Left renal cortex interstitium (tissue), 4 donors: ENCODE measurements at regions not wholly inside any gene's neighbourhood (a gene's known extent, or its start where the extent isn't known, plus 50 kb on each side); places are given as distances from the start of the nearest gene placed in this dataset.

Experiments
- DNase-seq, 4 donors: peaks; one replicate each; pipeline ENCODE4 v3.0.0-alpha.2; 2013; ENCODE audit warnings: low read depth in 4 of 4, low spot score in 2 of 4, missing footprints in 1 of 4

- no peak for DNase-seq
Measured at GRCh38 chr11:70519117-70519516, 120.8 kb downstream of the CTTN start.

GRCh38 chr11:70521475-70522308 is 123.4 kb downstream of the CTTN start:
- DNase-seq = no peak

DNA sequence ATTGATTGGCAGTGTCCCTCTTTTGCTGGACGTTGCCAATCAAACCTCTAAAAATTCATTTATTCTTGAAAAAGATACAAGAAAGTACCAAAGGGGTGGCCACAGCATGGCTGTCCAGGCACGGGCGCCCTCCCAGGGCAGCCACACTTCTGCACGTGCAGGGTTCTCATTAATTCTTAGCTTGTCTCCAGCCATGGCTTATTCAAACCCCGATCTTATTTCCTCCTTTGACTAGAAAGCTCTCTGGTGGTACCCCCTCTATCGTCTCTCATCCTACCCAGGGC is 123.9 kb downstream of the CTTN start:
- DNase-seq = no peak

DNA sequence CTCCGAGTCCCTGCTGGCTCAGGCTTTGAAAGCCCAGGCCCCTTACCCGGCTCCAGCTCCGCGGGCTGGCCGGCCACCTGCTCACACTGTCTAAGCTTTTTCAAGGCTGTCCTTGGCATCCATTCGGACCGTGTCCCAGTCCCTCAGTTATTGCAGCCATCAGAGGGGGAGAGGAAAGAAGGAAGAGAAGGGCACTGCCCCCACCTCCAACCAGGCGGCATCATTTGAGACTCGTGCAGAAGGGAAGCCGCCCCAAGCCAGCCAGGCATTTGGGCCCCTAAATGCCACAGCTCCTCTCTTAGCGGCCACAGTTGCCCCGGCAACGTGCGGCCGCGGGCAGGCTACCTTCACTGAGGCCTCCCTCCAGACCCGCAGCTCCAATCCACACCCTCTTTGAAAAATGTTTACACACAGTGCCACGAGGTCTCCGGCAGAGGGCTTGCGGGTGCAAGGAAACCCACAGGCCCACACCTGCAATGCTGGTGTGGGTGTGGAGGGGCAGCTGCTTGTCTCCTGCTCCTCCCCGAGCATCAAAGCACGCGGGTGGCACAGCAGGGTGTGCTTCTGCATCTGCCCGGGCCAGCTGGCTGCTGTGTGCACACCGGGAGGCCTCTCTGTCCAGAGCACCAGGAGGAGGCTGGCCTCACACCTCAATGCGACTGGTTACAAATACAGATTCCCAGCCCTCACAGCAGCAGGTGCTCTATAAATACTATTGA is 124.4 kb downstream of the CTTN start:
- DNase-seq = no peak

DNA sequence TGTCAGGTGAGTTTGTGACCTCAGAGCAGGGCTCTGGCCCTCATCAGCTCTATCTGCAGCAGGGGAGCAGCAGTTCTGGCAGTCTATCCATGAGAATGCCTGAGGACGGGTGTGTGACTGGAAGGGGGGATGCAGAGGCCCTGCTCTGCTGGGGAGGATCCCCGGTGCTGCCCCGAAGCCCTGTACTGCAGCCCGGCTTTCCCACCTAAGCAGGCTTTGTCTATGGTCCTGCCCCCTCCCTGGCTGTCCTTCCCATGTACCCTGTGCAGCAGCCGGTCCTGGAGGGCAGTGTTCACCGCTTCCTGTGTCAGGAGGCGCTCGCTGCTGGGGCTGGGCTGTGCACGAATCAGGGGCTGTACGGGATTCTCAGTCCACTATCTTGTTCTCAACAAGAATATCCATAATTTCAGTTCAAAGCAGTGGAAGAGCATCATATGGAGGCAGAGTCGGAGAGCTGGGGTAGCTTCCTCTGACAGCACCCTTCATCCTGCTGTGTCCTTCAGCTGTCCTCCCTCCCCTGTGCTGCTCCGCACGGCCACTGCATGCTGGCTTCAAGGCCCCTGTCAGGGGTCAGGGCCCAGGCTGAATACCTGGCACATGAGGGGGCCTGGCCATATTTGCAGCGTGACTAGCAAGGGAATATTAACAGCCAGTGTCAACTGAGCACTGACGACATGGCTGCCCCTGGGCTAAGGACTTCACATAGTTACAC is 125.2 kb downstream of the CTTN start:
- DNase-seq = no peak

GRCh38 chr11:70524096-70524922 is 126.0 kb downstream of the CTTN start:
- no peak for DNase-seq

DNA sequence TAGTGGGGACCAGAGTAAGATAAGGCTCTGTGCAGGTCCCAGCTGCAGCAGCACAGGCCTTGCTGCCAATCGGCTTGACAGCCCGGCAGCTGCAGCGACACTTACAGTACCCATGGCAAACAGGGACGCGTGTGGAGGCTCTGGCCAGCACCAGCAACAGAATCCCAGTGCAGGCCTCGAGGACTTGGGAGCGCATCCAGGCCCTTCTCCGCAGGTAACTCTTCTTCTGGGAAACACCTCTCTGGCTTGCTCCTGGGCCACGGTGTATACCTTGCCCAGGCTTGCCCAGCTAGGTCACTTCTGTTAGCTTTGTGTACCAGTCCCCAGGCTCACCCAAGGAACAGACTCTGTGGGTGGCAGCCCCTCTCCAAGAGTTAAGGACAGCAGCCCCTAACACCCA is 126.7 kb downstream of the CTTN start:
- no peak for DNase-seq

GRCh38 chr11:70525466-70525865 is 127.1 kb downstream of the CTTN start:
- DNase-seq = no peak

DNA sequence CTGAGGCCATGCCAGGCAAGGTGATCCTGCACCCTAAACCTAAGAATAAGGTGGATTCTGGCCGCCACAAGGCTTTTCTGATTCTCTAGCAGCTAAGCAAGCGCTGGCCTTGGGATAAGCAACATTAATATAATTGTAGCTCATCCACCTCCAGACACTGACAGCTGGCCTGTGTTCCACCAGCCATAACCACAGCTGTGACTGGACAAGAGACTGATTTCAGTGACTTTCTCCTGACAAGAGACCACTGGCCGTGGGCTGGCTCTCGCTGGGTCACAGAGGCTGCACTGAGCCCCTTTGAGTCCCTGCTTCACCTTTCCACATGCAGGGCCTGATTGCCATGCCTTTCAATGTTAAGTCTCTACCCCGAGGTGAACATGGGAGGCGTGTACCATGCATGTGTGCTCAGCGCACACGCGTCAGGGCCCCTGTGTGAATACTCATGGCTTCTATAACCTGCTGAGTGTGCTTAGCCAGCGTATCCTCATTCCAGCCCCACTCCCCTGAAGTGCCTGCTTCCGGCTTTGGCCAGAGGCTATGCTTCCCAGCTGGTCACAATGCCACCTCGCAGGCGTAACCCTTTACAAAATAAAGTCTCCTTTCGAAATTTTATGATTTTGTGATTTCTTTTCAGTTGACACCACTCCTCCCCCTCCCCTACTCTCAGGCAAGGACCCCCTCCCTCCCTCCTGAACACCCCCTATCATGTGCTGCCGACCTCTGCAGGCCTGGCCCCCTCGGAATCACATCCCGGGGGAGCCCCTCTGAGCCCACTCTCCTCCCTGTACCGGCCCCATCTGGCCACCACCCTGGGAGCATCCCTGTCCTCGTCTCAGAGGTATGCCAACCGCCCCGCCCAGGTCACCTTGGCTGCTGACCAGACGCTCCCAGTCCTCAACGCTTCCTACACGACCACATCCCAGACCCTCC is 128.1 kb downstream of the CTTN start:
- no peak for DNase-seq

- DNase-seq = no peak
Measured at GRCh38 chr11:70527046-70527395, 128.7 kb downstream of the CTTN start.

- DNase-seq = no peak
Measured at GRCh38 chr11:70527429-70528045, 129.2 kb downstream of the CTTN start.

DNA sequence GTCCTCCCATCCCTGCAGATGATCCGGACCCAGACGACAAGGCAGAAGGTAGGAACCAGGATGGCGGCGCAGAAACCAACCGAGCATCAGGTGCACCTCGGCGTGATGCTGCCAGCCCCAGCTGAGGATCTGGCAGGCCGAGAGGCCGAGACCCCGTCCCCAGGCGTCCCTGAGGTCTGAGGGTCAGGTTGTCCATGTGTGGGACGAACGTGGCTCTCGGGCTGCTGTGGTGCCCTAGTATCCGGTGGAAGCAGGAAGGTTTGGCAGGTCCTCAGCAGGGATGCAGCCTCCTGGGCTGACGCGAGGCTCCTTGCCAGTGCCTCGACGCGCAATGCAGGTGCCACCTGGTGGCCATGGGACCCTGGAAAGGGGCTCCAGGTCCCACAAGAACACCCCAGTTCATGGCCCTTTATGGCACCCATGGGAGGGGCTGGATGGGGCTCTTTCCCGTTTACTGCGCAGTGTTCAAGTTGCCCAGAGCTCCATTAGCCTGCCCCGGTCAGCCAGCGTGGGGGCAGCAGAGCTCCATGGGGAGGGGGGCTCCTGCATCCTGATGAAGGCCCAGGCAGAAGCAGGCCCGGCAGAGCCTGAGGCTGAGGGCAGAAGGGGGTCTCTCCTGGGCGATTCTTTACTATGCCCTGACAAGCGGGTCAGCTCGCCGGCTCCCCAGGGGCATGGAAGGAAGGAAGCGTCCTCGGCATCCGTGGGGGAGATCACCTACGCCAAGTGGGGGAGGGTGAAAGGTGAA is 129.9 kb downstream of the CTTN start:
- DNase-seq = no peak

DNA sequence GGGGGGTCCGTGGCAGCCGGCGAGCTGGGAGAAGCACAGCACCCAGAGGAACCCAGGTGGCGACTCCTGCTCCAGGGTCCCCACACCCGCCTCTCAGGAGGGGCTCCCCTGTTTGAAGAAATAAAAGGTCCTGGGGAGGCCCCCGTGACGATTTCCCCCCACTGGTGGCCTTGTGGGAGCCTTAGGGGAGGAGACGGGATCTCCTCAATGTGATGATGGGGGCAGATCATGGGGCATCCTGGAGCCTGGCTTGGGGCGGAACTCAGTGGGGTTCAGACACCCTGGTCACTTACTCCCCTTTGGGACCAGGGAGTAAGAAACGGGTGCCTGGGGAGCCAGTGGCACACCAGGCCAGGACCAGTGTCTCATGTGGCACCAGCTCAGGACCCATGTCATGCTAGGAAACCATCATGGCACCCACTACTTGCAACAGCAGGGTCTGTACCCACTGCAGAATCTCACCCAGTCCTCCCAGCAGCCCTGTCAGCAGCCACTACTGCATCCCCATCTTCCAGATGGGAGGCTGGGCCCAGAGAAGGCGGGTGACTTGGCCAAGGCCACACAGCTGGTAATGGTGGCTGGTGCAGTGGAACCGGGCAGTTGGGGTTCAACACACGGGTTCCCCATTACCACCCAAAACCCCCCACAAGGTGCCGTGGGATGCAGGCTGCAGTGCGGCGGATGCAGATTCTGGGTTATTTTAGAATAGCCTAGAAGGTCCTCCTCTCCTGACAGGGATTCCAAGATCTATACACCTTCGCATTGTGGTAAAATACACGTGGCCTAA is 130.7 kb downstream of the CTTN start:
- no peak for DNase-seq

GRCh38 chr11:70530010-70530409 is 131.7 kb downstream of the CTTN start:
- DNase-seq = no peak

DNA sequence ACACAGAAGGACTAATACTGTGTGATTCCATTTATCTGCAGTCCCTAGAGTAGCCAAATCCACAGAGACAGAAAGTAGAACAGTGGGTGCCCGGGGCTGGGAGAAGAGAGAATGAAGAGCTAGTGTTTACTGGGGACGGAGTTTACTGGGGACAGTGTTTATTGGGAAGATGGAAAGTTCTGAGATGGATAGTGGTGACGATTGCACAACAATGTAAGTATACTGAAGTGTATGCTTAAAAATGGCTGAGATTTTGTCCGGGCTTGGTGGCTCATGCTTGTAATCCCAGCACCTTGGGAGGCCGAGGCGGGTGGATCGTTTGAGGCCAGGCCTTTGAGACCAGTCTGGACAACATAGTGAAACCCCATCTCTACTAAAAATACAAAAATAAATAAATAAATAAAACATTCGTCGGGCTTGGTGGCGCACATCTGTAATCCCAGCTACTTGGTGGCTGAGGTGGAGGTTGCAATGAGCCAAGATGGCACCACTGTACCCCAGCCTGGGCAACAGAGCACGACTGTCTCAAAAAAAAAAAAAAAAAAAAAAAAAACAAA is 132.4 kb downstream of the CTTN start:
- no peak for DNase-seq

DNA sequence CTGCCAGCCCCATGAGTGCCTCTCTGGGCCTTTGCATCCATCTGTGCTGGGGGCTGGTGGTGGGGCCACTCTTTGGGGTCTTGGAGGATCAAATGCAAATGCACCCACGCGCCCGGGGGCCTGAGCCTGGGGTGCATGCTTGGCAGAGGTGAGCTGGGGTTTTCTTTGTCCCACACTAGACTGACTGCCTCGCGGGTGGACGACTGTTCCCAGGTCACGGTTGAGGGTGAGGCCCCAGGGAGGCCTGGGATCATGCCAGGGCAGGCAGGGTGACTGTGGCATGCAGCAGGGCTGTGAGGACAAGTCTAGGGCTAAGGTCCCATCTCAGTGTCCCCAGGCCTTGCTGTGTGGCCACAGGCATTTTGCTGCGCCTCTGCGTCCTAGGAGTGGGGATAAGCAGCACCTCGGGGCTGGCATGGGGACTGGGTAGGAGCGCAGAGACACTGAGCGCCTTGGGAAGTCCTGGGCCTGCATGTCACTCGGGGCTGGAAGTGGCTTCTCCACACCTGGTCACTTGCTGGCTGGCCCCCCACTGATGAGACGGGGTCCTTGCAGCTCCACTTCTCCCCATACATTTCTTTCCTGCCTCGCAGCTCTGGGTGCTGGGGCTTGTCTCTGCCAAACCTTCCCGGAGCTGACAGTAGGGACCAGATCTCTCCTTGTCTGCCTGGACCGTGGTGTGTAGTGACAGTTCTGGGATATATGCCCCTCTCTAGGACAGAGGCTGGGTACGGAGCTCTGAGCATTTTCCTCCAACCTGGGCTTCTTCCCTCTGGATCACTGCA is 133.1 kb downstream of the CTTN start:
- no peak for DNase-seq

DNA sequence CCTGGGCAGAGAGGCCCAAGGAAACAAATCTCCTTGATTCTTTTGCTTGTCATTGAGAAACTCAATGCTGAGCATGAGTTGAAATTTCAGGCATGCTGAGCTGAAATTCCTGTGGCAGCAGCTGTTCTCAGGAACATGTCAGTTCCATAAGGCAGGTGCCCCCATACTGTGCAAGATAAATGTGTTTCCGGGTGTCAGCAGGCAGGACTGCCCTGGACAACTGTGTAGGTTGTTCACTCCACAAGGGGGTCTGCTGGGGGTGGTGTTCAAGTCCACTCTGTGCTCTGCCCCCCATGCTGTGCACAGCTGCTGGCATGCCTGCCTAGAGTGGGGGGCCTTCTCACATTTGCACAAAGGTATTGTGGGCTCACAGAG is 133.7 kb downstream of the CTTN start:
- no peak for DNase-seq
